ENCODE measurements at regions not wholly inside any gene's neighbourhood (a gene's known extent, or its start where the extent isn't known, plus 50 kb on each side); places are given as distances from the start of the nearest gene placed in this dataset.
"Not testable (repeated sequence)": the region's sequence is repeated elsewhere in the genome, so short reads cannot be mapped to it uniquely, and the experiment has no call there.

GRCh38 chr6:15170126-15170525, 75.7 kb upstream of the JARID2 start:
- DNase-seq (ENCODE audit: low read depth in 2 of 2) = no peak

GRCh38 chr6:15171026-15171425, 74.8 kb upstream of the JARID2 start:
- no peak for DNase-seq (ENCODE audit: low read depth in 2 of 2)

- DNase-seq (ENCODE audit: low read depth in 2 of 2) = no peak
Observed at GRCh38 chr6:15176816-15177370, 69.0 kb upstream of the JARID2 start.

- DNase-seq (ENCODE audit: low read depth in 2 of 2) = no peak
Observed at GRCh38 chr6:15183979-15184378, 61.9 kb upstream of the JARID2 start.

- peak in 1 of 2 donors; percentile 11 for DNase-seq (ENCODE audit: low read depth in 2 of 2)
Observed at GRCh38 chr6:15184441-15184861, 61.4 kb upstream of the JARID2 start.

- DNase-seq (ENCODE audit: low read depth in 2 of 2) = not testable (repeated sequence)
Observed at GRCh38 chr6:15185111-15185510, 60.8 kb upstream of the JARID2 start.

- not testable (repeated sequence) for DNase-seq (ENCODE audit: low read depth in 2 of 2)
Observed at GRCh38 chr6:15193451-15193850, 52.4 kb upstream of the JARID2 start.

GRCh38 chr6:15194453-15194852, 51.4 kb upstream of the JARID2 start:
- DNase-seq (ENCODE audit: low read depth in 2 of 2) = no peak

Measured in stimulated activated CD8-positive, alpha-beta memory T cell treated with anti-CD3 and anti-CD28 coated beads, Interleukin-15, amount 100 ng/mL, for 4 hours (primary cell).